Central memory CD8-positive, alpha-beta T cell (primary cell): ENCODE measurements at regions not wholly inside any gene's neighbourhood (a gene's known extent, or its start where the extent isn't known, plus 50 kb on each side); places are given as distances from the start of the nearest gene placed in this dataset.

Experiments used
- ATAC-seq: fragments of 150-1000 bp; cut with Tn5 transposase; replicated peaks from 2 replicates; pipeline ENCODE4 v1.10.0; 2022; ENCODE audit warnings: mild to moderate bottlenecking, moderate FRiP score, moderate number of reproducible peaks; ENCODE audit not compliant: poor library complexity, severe bottlenecking; ENCODE audit errors: extremely low read depth
- DNase-seq, 2 donors: peaks; one replicate each; pipeline ENCODE4 v3.0.0; 2021; ENCODE audit warnings: low spot score in 2 of 2
- H3K27ac Mint-ChIP-seq: one replicate; pipeline ENCODE4 v1.8.0; 2022; ENCODE audit warnings: low read depth, mild to moderate bottlenecking, moderate library complexity, mixed read lengths
- H3K27me3 Mint-ChIP-seq: one replicate; pipeline ENCODE4 v1.8.0; 2022; ENCODE audit warnings: mixed read lengths
- H3K36me3 Mint-ChIP-seq: one replicate; pipeline ENCODE4 v1.8.0; 2022; ENCODE audit warnings: mild to moderate bottlenecking, moderate library complexity, mixed read lengths; ENCODE audit not compliant: insufficient read depth
- H3K4me1 Mint-ChIP-seq: one replicate; pipeline ENCODE4 v1.8.0; 2022; ENCODE audit warnings: mixed read lengths
- H3K4me3 Mint-ChIP-seq: one replicate; pipeline ENCODE4 v1.8.0; 2022; ENCODE audit warnings: mild to moderate bottlenecking, moderate library complexity, mixed read lengths
- H3K9me3 Mint-ChIP-seq: one replicate; pipeline ENCODE4 v1.8.0; 2022; ENCODE audit warnings: mixed read lengths

DNA sequence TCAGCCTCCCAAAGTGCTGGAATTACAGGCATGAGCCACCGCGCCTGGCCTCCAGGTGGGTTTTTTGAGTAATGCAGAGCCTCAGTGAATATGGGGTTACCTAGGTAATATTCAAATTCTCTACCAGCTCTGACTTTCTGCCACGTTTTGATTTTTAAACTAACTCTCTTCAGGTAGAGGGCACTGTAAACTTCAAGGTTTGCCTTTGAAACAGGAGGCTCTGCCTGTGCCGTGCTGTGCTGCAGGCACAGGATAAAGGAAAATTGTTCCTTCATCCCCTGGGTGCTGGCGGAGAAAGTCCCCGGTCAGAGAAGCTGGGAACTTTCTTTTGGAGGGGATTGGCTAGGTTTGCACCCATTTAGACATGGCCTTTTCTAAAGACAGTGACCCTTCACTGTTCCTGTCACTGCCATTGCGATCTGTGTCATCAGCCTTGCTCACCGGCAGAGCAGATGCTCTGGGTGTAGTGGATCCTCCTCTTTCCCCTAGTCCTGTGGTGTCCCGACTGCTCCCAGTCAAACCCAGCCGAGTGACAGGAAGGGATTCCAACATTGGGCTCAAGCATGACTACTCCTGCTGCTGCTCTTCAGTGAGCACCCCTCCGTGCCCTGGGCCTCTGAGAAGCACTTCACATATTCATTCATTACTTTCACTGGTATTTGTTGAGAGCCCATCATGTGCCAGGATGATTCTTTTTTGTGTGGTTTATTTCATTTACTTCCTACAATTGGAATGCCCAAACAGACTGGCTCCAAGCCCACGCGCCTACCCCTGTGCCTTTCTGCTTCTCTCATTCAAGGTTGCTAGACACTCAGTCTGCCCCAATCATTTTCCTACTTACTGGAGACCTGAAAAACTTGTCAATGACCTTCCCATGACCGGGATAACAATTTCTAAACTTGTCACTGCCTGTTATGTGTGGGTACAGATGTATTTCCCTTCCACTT lies 103.6 kb downstream of the TMEM30B start:
- Mint-ChIP-seq H3K27ac (no peak overlapping the region), H3K4me1 (peaks cover 10% of the 10 kb centered on the region), H3K9me3 (no peaks in the 10 kb centered on the region), H3K4me3 (peak overlapping the region; percentile 36), H3K27me3 (peaks cover 39% of the 10 kb centered on the region), H3K36me3 (peaks cover 4% of the 10 kb centered on the region)
- ATAC-seq (no peak), DNase-seq (no peak)

DNA sequence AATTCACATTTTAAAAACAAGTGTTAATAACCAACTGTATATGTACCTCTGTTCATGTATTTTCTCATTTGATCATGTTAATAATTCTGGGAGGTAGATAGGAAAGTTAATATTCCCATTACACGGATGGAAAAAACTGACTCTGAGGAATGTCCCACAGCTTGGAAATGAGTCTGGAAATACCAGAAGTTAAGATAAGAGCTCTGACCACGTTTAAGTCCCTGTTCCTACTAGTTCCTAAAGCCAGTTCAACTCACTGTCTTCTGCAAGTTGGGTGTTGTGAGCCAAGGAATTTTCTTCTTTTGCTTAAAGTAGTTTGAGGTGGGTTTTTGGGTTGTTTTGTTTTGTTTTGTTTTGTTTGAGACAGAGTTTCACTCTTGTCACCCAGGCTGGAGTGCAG lies 104.5 kb downstream of the TMEM30B start:
- Mint-ChIP-seq H3K4me1 (peaks cover 10% of the 10 kb centered on the region), H3K9me3 (no peaks in the 10 kb centered on the region), H3K27ac (no peak overlapping the region), H3K27me3 (peaks cover 39% of the 10 kb centered on the region), H3K4me3 (no peak overlapping the region), H3K36me3 (peaks cover 2% of the 10 kb centered on the region)
- no peak for DNase-seq
- ATAC-seq, result no peak

DNA sequence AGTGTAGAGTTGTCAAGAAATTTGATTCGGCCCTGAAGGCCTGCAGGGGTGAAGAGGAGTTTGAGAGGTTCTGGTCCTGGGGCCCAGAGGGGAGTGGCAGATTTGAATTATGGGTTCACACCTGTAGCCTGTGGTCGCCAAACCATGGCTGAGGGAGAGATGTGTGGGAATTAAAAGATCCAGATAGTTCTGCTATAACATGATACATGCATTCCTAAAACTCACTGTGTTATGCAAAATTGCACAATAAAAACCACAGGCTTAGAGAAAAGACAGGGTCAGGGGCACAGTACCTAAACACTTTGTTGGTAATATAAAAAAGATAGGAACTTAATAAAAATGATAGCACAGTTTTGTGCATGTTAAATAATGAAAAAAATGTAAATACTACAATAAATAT lies 106.2 kb downstream of the TMEM30B start:
- no peak overlapping the region for H3K27ac Mint-ChIP-seq
- H3K9me3 Mint-ChIP-seq, result no peaks in the 10 kb centered on the region
- peaks cover 54% of the 10 kb centered on the region for H3K27me3 Mint-ChIP-seq
- ATAC-seq, result no peak
- no peaks in the 10 kb centered on the region for H3K36me3 Mint-ChIP-seq
- DNase-seq, result no peak
- no peak overlapping the region for H3K4me3 Mint-ChIP-seq
- peaks cover 10% of the 10 kb centered on the region for H3K4me1 Mint-ChIP-seq

DNA sequence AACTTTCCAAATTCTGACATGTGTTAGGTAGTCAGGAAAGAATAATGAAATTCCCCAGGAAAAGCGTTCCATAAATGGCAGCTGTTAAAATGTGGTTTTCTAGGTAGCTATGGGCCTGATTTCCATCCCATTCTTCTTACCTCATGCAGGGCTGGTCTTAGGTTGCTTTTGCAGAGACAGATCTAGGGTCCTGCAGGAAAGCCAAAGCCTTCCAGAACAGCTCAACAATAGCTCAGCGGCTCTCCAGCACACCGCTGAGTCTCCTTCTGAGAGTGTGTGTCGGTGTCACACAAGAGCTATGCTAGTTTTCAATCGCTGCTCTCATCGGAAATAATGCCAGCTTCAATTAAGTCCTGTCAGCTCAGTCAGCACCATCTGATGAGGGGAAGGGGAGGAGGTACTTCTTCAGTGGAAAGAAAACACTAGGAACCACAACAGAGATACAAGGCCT lies 106.7 kb downstream of the TMEM30B start:
- Mint-ChIP-seq H3K4me1 (peaks cover 10% of the 10 kb centered on the region), H3K27ac (no peak overlapping the region), H3K4me3 (no peak overlapping the region), H3K9me3 (no peaks in the 10 kb centered on the region), H3K36me3 (no peaks in the 10 kb centered on the region), H3K27me3 (peaks cover 60% of the 10 kb centered on the region)
- ATAC-seq (no peak), DNase-seq (no peak)

- ATAC-seq (no peak), DNase-seq (no peak)
- Mint-ChIP-seq H3K27me3 (peaks cover 43% of the 10 kb centered on the region), H3K4me3 (no peak overlapping the region), H3K27ac (no peak overlapping the region), H3K9me3 (no peaks in the 10 kb centered on the region), H3K36me3 (no peaks in the 10 kb centered on the region), H3K4me1 (no peaks in the 10 kb centered on the region)
These were observed 109.4 kb downstream of the TMEM30B start for GRCh38 chr14:61171727-61172126.

DNA sequence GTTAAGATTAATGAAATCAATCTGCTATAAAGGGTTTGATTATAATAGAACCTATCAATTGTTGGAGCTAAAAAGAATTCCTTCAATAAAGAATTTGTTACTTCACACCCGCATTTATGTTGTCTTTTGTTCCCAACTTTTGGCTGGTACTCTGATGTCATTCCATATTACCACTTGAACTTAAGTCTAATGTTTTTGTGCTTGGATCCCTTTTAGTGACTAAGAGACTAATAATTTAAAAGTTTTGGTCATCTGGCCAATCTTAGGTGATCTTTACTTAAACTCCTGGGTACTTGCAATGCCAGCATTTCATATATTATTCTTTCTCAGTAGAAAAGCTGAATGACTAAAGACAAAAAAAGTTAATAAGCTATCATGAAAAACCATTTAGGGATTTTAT lies 113.0 kb downstream of the TMEM30B start:
- no peaks in the 10 kb centered on the region for H3K4me1 Mint-ChIP-seq
- DNase-seq (no peak), ATAC-seq (no peak)
- H3K4me3 Mint-ChIP-seq, result no peak overlapping the region
- peaks cover 1% of the 10 kb centered on the region for H3K36me3 Mint-ChIP-seq
- H3K9me3 Mint-ChIP-seq, result no peaks in the 10 kb centered on the region
- H3K27me3 Mint-ChIP-seq, result peaks cover 43% of the 10 kb centered on the region
- no peak overlapping the region for H3K27ac Mint-ChIP-seq

DNA sequence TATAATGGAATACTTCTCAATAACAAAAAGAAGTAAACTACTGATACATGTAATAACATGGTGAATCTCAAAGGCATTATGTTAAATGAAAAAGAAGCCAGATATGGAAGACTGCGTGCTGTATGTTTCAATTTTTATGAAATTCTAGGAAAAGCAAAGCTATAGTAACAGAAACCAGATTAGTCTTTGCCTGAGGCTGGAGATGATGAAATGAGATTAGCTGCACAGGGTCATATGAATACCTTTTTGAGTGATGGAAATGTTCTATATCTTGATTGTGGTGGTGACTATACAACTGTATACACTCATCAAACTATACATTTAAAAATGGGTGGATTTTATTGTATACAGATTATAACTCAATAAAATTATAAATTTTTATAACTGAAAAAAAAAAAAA lies 113.5 kb downstream of the TMEM30B start:
- H3K9me3 Mint-ChIP-seq, result no peaks in the 10 kb centered on the region
- H3K27ac Mint-ChIP-seq, result no peak overlapping the region
- H3K36me3 Mint-ChIP-seq, result peaks cover 1% of the 10 kb centered on the region
- ATAC-seq (no peak), DNase-seq (no peak)
- no peak overlapping the region for H3K4me3 Mint-ChIP-seq
- H3K4me1 Mint-ChIP-seq, result no peaks in the 10 kb centered on the region
- H3K27me3 Mint-ChIP-seq, result peaks cover 45% of the 10 kb centered on the region

DNA sequence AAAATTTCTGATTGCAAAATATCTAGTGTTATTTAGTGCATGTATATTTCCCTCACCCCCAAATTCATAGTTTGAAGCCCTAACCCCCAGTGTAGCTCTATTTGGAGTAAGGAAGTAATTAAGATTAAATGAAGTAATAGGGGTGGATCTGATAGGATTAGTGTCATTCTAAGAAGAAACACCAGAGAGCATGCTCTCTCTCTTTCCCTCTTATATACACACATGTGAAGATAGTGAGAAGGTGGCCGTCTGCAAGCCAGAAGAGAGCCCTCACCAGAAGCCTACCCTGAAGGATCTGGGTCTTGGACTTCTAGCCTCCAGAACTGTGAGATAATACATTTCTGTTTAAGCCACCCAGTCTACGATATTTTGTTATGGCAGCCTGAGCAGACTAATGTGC lies 120.3 kb downstream of the TMEM30B start:
- ATAC-seq (no peak), DNase-seq (no peak)
- H3K4me1 Mint-ChIP-seq, result no peaks in the 10 kb centered on the region
- H3K4me3 Mint-ChIP-seq, result no peak overlapping the region
- H3K27me3 Mint-ChIP-seq, result peaks cover 49% of the 10 kb centered on the region
- H3K27ac Mint-ChIP-seq, result no peak overlapping the region
- H3K9me3 Mint-ChIP-seq, result no peaks in the 10 kb centered on the region
- peaks cover 1% of the 10 kb centered on the region for H3K36me3 Mint-ChIP-seq

DNA sequence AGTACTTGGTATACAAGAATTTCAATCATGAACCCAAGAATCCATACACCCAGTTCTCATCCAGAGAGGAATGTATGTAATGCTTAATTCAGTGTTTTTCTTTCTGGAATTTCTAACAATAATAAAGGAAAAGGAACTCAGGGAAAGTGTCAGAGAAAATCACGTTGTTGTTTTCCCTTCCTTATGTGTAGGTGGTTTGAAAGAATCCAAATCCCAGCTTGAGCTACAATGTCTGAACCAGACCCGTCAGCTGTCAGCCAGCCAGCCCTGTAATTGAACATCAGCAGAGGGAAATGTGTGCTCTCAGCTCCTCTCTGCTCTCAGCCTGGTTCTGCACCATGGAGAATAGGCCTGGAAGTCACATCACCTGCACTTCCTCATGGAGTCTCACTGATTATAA lies 126.5 kb downstream of the TMEM30B start:
- Mint-ChIP-seq H3K4me3 (no peak overlapping the region), H3K27ac (no peak overlapping the region), H3K36me3 (no peaks in the 10 kb centered on the region), H3K27me3 (peaks cover 60% of the 10 kb centered on the region), H3K9me3 (no peaks in the 10 kb centered on the region), H3K4me1 (no peaks in the 10 kb centered on the region)
- no peak for DNase-seq
- ATAC-seq, result no peak

DNA sequence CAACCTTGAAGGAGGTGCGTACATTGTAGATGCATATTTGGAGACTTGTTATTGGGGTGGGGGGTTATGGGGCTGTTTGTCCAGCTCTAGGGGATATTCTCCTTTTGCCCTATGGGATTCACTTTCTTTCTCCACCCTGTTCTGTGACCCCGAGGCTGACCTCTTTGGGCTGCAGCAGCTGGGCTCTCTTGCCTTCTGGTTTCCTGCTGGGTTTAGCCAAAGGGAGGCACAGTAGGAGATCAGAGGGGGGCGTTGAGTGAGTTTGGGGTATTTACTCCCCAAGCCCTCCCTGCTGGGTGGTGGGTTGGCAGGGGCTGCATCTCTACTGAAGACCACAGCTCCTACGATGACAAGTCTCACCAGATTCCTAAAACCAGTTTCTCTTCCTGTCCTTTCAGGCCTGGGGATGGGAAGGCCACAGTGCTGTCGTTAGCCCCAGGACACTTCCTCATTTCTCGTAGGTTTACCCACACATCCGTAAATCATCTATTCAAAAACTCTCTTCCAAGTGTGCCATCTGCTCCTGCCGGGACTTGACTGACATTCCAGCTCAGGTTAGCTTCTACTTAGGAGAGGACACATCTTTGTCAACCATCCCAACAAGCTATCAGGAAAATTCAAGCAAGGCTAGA lies 127.1 kb downstream of the TMEM30B start:
- H3K27me3 Mint-ChIP-seq, result peaks cover 65% of the 10 kb centered on the region
- H3K27ac Mint-ChIP-seq, result no peak overlapping the region
- DNase-seq (no peak), ATAC-seq (no peak)
- no peaks in the 10 kb centered on the region for H3K9me3 Mint-ChIP-seq
- H3K36me3 Mint-ChIP-seq, result no peaks in the 10 kb centered on the region
- H3K4me1 Mint-ChIP-seq, result no peaks in the 10 kb centered on the region
- no peak overlapping the region for H3K4me3 Mint-ChIP-seq

- H3K36me3 Mint-ChIP-seq, result no peaks in the 10 kb centered on the region
- no peaks in the 10 kb centered on the region for H3K9me3 Mint-ChIP-seq
- no peak overlapping the region for H3K27ac Mint-ChIP-seq
- peaks cover 65% of the 10 kb centered on the region for H3K27me3 Mint-ChIP-seq
- no peak overlapping the region for H3K4me3 Mint-ChIP-seq
- ATAC-seq (no peak), DNase-seq (no peak)
- H3K4me1 Mint-ChIP-seq, result no peaks in the 10 kb centered on the region
These were observed 127.7 kb downstream of the TMEM30B start for GRCh38 chr14:61153431-61153830.

DNA sequence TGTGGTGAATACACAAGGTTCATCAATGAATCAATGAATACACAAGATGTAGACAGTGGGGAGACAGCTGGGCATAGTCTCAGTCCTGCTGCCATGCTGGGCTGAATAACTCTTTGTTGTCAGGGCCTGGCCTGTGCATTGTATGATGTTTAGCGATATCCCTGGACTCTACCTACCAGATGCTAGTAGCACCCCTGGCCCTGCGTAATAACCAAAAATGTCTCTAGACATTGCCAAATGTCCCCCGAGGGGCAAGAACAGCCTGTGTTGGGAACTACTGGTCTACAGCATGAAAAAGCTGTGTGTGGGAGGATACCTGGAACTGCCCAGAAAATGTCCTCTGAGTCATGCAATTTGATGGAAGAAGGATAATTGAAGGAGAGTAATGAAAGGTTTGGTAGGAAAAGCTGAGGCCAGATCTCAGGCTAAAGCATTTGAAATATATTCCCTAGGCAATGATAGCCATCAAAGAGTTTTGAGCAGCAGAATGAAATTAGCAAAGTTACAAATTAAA lies 128.2 kb downstream of the TMEM30B start:
- Mint-ChIP-seq H3K27ac (no peak overlapping the region), H3K36me3 (no peaks in the 10 kb centered on the region), H3K9me3 (no peaks in the 10 kb centered on the region), H3K4me1 (no peaks in the 10 kb centered on the region), H3K27me3 (peaks cover 65% of the 10 kb centered on the region), H3K4me3 (no peak overlapping the region)
- DNase-seq, result no peak
- no peak for ATAC-seq

DNA sequence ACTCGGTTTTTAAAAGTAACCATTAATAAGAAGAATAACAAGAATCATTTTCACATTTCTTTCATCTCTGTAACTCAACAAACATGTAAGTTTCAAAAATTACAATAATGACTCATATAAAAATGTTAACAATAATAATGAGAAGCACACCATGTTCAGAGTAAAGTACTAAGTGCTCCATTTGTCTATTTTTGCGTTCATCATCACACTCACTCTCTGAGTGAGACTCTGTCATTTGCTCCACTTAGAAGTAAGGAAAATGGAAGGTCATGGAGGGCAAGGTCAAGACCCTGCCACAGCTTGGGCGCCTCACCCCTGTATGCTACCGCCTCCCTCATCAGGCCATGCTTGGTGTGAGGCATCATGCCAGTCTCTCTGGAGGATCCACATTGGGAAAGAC lies 129.9 kb downstream of the TMEM30B start:
- DNase-seq, result no peak
- no peaks in the 10 kb centered on the region for H3K4me1 Mint-ChIP-seq
- no peaks in the 10 kb centered on the region for H3K9me3 Mint-ChIP-seq
- no peak overlapping the region for H3K27ac Mint-ChIP-seq
- H3K27me3 Mint-ChIP-seq, result peaks cover 67% of the 10 kb centered on the region
- H3K4me3 Mint-ChIP-seq, result no peak overlapping the region
- no peaks in the 10 kb centered on the region for H3K36me3 Mint-ChIP-seq
- ATAC-seq, result no peak
